ENCODE measurements at regions not wholly inside any gene's neighbourhood (a gene's known extent, or its start where the extent isn't known, plus 50 kb on each side); places are given as distances from the start of the nearest gene placed in this dataset.

GRCh38 chr10:2122431-2123124 is 385.3 kb upstream of the ADARB2 start:
- TF ChIP-seq EZH2 (IDR thresholded peaks at IDR 0.05) (no peak), CTCF (IDR thresholded peaks at IDR 0.05) (no peak)
